GM12892 (cell line): ENCODE measurements at regions not wholly inside any gene's neighbourhood (a gene's known extent, or its start where the extent isn't known, plus 50 kb on each side); places are given as distances from the start of the nearest gene placed in this dataset.

ENCODE experiments used
- DNase-seq: peaks from one replicate; pipeline ENCODE4 v3.0.0; 2011; ENCODE audit not compliant: insufficient read length
- FAIRE-seq: peaks from 2 replicates; lab custom pipeline; 2011; peaks lifted over from hg19 to GRCh38; lab: Jason Lieb, UNC
- POLR2A ChIP-seq: IDR thresholded peaks from 2 replicates; pipeline ENCODE4 v1.6.1; 2011; ENCODE audit warnings: low read depth, low read length, control low read depth
- POLR2AphosphoS5 ChIP-seq: IDR thresholded peaks from 2 replicates; pipeline ENCODE4 v1.6.1; 2011; ENCODE audit warnings: low read depth, low read length, control low read depth
- TAF1 ChIP-seq: IDR thresholded peaks from 2 replicates; pipeline ENCODE4 v1.6.1; 2011; ENCODE audit warnings: low read depth, mild to moderate bottlenecking, control low read depth, low read length, borderline replicate concordance

- no peak for TF ChIP-seq TAF1
- TF ChIP-seq POLR2AphosphoS5, result no peak
- no peak for TF ChIP-seq POLR2A
- no peak for DNase-seq
- no peak for FAIRE-seq
Measured at GRCh38 chr6:19135706-19136105, 701.5 kb upstream of the ID4 start.

GRCh38 chr6:19137505-19137904 lies 699.7 kb upstream of the ID4 start:
- no peak for DNase-seq
- TF ChIP-seq POLR2A, result no peak
- TF ChIP-seq POLR2AphosphoS5, result no peak
- FAIRE-seq, result no peak

- TF ChIP-seq POLR2AphosphoS5 (no peak), TAF1 (no peak), POLR2A (no peak)
- FAIRE-seq, result no peak
- no peak for DNase-seq
Measured at GRCh38 chr6:19142275-19142674, 694.9 kb upstream of the ID4 start.

- no peak for DNase-seq
- no peak for FAIRE-seq
- no peak for TF ChIP-seq POLR2AphosphoS5
Measured at GRCh38 chr6:19150307-19150706, 686.9 kb upstream of the ID4 start.

GRCh38 chr6:19153270-19153980 lies 683.7 kb upstream of the ID4 start:
- no peak for TF ChIP-seq TAF1
- no peak for TF ChIP-seq POLR2A
- no peak for TF ChIP-seq POLR2AphosphoS5

GRCh38 chr6:19153981-19154295 lies 683.2 kb upstream of the ID4 start:
- no peak for DNase-seq
- no peak for FAIRE-seq
- TF ChIP-seq POLR2AphosphoS5, result no peak
- no peak for TF ChIP-seq POLR2A
- no peak for TF ChIP-seq TAF1

More at GRCh38 chr6:19153270-19153980, 683.7 kb upstream of the ID4 start:
- no peak for DNase-seq
- no peak for FAIRE-seq

GRCh38 chr6:19156443-19156842 lies 680.7 kb upstream of the ID4 start:
- no peak for TF ChIP-seq TAF1
- no peak for TF ChIP-seq POLR2A
- no peak for TF ChIP-seq POLR2AphosphoS5
- FAIRE-seq (no peak), DNase-seq (no peak)

GRCh38 chr6:19157486-19157885 lies 679.7 kb upstream of the ID4 start:
- DNase-seq, result no peak
- no peak for FAIRE-seq
- TF ChIP-seq POLR2AphosphoS5 (no peak), POLR2A (no peak), TAF1 (no peak)

GRCh38 chr6:19158586-19158985 lies 678.6 kb upstream of the ID4 start:
- no peak for DNase-seq
- no peak for FAIRE-seq
- TF ChIP-seq POLR2AphosphoS5, result no peak
- TF ChIP-seq POLR2A, result no peak
- TF ChIP-seq TAF1, result no peak

- DNase-seq (no peak), FAIRE-seq (no peak)
- no peak for TF ChIP-seq TAF1
- TF ChIP-seq POLR2A, result no peak
- no peak for TF ChIP-seq POLR2AphosphoS5
Measured at GRCh38 chr6:19159089-19159488, 678.1 kb upstream of the ID4 start.

GRCh38 chr6:19159561-19159960 lies 677.6 kb upstream of the ID4 start:
- FAIRE-seq (no peak), DNase-seq (no peak)
- no peak for TF ChIP-seq TAF1
- TF ChIP-seq POLR2A, result no peak
- TF ChIP-seq POLR2AphosphoS5, result no peak

- FAIRE-seq, result no peak
- TF ChIP-seq POLR2AphosphoS5 (no peak), TAF1 (no peak), POLR2A (no peak)
- DNase-seq, result no peak
Measured at GRCh38 chr6:19160081-19160730, 677.0 kb upstream of the ID4 start.

- no peak for TF ChIP-seq POLR2A
- no peak for TF ChIP-seq POLR2AphosphoS5
- TF ChIP-seq TAF1, result no peak
- DNase-seq (no peak), FAIRE-seq (no peak)
Measured at GRCh38 chr6:19167251-19167650, 669.9 kb upstream of the ID4 start.
